Esophagus muscularis mucosa (tissue), 4 donors: ENCODE measurements at regions not wholly inside any gene's neighbourhood (a gene's known extent, or its start where the extent isn't known, plus 50 kb on each side); places are given as distances from the start of the nearest gene placed in this dataset.
"Not testable (repeated sequence)": the region's sequence is repeated elsewhere in the genome, so short reads cannot be mapped to it uniquely, and the experiment has no call there.

Source experiments
- EP300 ChIP-seq: sonication (generic); formaldehyde crosslinking; IDR thresholded peaks from one replicate; pipeline ENCODE4 v1.6.1; 2017; ENCODE audit warnings: antibody characterized with exemption
- POLR2A ChIP-seq: fragments of 450-650 bp; IDR thresholded peaks from one replicate; pipeline ENCODE4 v1.6.1; 2017; ENCODE audit warnings: antibody characterized with exemption, moderate library complexity, mild to moderate bottlenecking, low read depth
- POLR2AphosphoS5 ChIP-seq, 2 donors: sonication (generic); formaldehyde crosslinking; IDR thresholded peaks; one replicate each; pipeline ENCODE4 v1.6.1; 2017; ENCODE audit warnings: antibody characterized with exemption in 2 of 2
- TF ChIP-seq, protein P1 (sequence below), 3 experiments: fragments of 200-600 bp in 2 of 3; fragments of 450-650 bp in 1 of 3; sonication (generic) in 2 of 3; IDR thresholded peaks; one replicate each; pipeline ENCODE4 v1.5.1; 2017 to 2019; ENCODE audit warnings: antibody characterized with exemption in 3 of 3, mild to moderate bottlenecking in 2 of 3, moderate library complexity in 1 of 3

DNA sequence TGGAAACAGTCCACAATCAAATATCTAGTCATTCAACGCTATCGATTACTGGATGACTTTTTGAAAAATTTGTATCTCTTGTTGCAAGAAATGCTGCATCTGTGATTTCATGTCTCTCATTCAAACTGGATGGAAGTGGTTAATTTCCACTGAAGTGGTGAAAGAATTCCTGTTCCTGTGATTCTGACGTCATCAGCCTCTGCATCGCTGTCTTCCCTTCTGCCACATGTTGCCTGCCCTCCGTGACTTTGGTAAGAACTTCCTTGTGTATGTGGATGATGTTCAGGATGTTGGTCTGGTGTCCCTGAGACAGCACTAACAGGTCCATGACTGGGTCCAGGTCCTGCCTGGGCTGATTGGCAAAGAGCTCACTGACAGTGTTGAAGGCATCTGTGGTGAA, 84.8 kb upstream of the TEKT4 start:
- TF ChIP-seq, protein P1, sequence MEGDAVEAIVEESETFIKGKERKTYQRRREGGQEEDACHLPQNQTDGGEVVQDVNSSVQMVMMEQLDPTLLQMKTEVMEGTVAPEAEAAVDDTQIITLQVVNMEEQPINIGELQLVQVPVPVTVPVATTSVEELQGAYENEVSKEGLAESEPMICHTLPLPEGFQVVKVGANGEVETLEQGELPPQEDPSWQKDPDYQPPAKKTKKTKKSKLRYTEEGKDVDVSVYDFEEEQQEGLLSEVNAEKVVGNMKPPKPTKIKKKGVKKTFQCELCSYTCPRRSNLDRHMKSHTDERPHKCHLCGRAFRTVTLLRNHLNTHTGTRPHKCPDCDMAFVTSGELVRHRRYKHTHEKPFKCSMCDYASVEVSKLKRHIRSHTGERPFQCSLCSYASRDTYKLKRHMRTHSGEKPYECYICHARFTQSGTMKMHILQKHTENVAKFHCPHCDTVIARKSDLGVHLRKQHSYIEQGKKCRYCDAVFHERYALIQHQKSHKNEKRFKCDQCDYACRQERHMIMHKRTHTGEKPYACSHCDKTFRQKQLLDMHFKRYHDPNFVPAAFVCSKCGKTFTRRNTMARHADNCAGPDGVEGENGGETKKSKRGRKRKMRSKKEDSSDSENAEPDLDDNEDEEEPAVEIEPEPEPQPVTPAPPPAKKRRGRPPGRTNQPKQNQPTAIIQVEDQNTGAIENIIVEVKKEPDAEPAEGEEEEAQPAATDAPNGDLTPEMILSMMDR (IDR thresholded peaks at IDR 0.05) = not testable (repeated sequence)
- TF ChIP-seq POLR2A; POLR2AphosphoS5 (IDR thresholded peaks at IDR 0.05); EP300: not testable (repeated sequence)
